IPS-18a (cell line): ENCODE measurements at regions not wholly inside any gene's neighbourhood (a gene's known extent, or its start where the extent isn't known, plus 50 kb on each side); places are given as distances from the start of the nearest gene placed in this dataset.

Experiments used
- H3K27ac ChIP-seq: one replicate; pipeline ENCODE4 v1.5.1; 2013; ENCODE audit warnings: low read length
- H3K27me3 ChIP-seq: one replicate; pipeline ENCODE4 v1.6.1; 2013; ENCODE audit warnings: mild to moderate bottlenecking, low read length; ENCODE audit not compliant: control insufficient read depth, insufficient read depth
- H3K36me3 ChIP-seq: one replicate; pipeline ENCODE4 v1.6.1; 2013; ENCODE audit warnings: low read depth, low read length; ENCODE audit not compliant: control insufficient read depth
- H3K4me1 ChIP-seq: one replicate; pipeline ENCODE4 v1.6.1; 2013; ENCODE audit warnings: low read depth, low read length; ENCODE audit not compliant: control insufficient read depth
- H3K4me3 ChIP-seq: one replicate; pipeline ENCODE4 v1.5.1; 2013; ENCODE audit warnings: low read length
- H3K9ac ChIP-seq: one replicate; pipeline ENCODE4 v1.6.1; 2013; ENCODE audit warnings: mild to moderate bottlenecking, low read length, moderate library complexity
- H3K9me3 ChIP-seq: one replicate; pipeline ENCODE4 v1.6.1; 2013; ENCODE audit warnings: low read depth, low read length; ENCODE audit not compliant: control insufficient read depth

GRCh38 chr2:120892271-120892966 is 156.8 kb downstream of the GLI2 start:
- Histone ChIP-seq H3K27ac (no peak overlapping the region), H3K36me3 (no peaks in the 10 kb centered on the region), H3K9ac (no peak overlapping the region), H3K27me3 (no peaks in the 10 kb centered on the region), H3K4me3 (peak overlapping the region; percentile 24), H3K9me3 (no peaks in the 10 kb centered on the region), H3K4me1 (peaks cover 37% of the 10 kb centered on the region)

GRCh38 chr2:120892967-120893667 is 157.4 kb downstream of the GLI2 start:
- Histone ChIP-seq H3K27me3 (no peaks in the 10 kb centered on the region), H3K4me3 (peak overlapping the region; percentile 46), H3K27ac (peak overlapping the region; percentile 61), H3K9me3 (no peaks in the 10 kb centered on the region), H3K9ac (peak overlapping the region; percentile 37), H3K4me1 (peaks cover 32% of the 10 kb centered on the region), H3K36me3 (no peaks in the 10 kb centered on the region)

- Histone ChIP-seq H3K9ac (peak overlapping the region; percentile 37), H3K9me3 (no peaks in the 10 kb centered on the region), H3K4me3 (peak overlapping the region; percentile 46), H3K27ac (peak overlapping the region; percentile 61), H3K4me1 (peaks cover 40% of the 10 kb centered on the region), H3K36me3 (no peaks in the 10 kb centered on the region), H3K27me3 (no peaks in the 10 kb centered on the region)
Observed at GRCh38 chr2:120893811-120894584, 158.3 kb downstream of the GLI2 start.

GRCh38 chr2:120894966-120895365 is 159.3 kb downstream of the GLI2 start:
- Histone ChIP-seq H3K27ac (no peak overlapping the region), H3K27me3 (no peaks in the 10 kb centered on the region), H3K36me3 (no peaks in the 10 kb centered on the region), H3K4me1 (peaks cover 49% of the 10 kb centered on the region), H3K9me3 (no peaks in the 10 kb centered on the region), H3K9ac (no peak overlapping the region), H3K4me3 (no peak overlapping the region)

GRCh38 chr2:120896126-120896525 is 160.5 kb downstream of the GLI2 start:
- Histone ChIP-seq H3K4me3 (no peak overlapping the region), H3K36me3 (no peaks in the 10 kb centered on the region), H3K27ac (no peak overlapping the region), H3K4me1 (peaks cover 61% of the 10 kb centered on the region), H3K9ac (no peak overlapping the region), H3K9me3 (no peaks in the 10 kb centered on the region), H3K27me3 (no peaks in the 10 kb centered on the region)

GRCh38 chr2:120896901-120897300 is 161.2 kb downstream of the GLI2 start:
- Histone ChIP-seq H3K9ac (no peak overlapping the region), H3K36me3 (no peaks in the 10 kb centered on the region), H3K9me3 (no peaks in the 10 kb centered on the region), H3K4me3 (no peak overlapping the region), H3K4me1 (peaks cover 65% of the 10 kb centered on the region), H3K27ac (no peak overlapping the region), H3K27me3 (no peaks in the 10 kb centered on the region)

GRCh38 chr2:120897399-120897798 is 161.7 kb downstream of the GLI2 start:
- H3K9me3 ChIP-seq = no peaks in the 10 kb centered on the region
- H3K27me3 ChIP-seq = no peaks in the 10 kb centered on the region
- no peak overlapping the region for H3K9ac ChIP-seq
- peaks cover 63% of the 10 kb centered on the region for H3K4me1 ChIP-seq
- no peak overlapping the region for H3K4me3 ChIP-seq
- no peak overlapping the region for H3K27ac ChIP-seq
- H3K36me3 ChIP-seq = no peaks in the 10 kb centered on the region

- Histone ChIP-seq H3K4me1 (peaks cover 53% of the 10 kb centered on the region), H3K4me3 (no peak overlapping the region), H3K27me3 (no peaks in the 10 kb centered on the region), H3K9ac (peak overlapping the region; percentile 4), H3K9me3 (no peaks in the 10 kb centered on the region), H3K36me3 (no peaks in the 10 kb centered on the region), H3K27ac (peak overlapping the region; percentile 18)
Observed at GRCh38 chr2:120898496-120898895, 162.8 kb downstream of the GLI2 start.

- Histone ChIP-seq H3K27ac (peak overlapping the region; percentile 18), H3K36me3 (no peaks in the 10 kb centered on the region), H3K9me3 (no peaks in the 10 kb centered on the region), H3K4me3 (no peak overlapping the region), H3K9ac (peak overlapping the region; percentile 4), H3K4me1 (peaks cover 48% of the 10 kb centered on the region), H3K27me3 (no peaks in the 10 kb centered on the region)
Observed at GRCh38 chr2:120898961-120899750, 163.5 kb downstream of the GLI2 start.

- Histone ChIP-seq H3K4me3 (no peak overlapping the region), H3K27me3 (no peaks in the 10 kb centered on the region), H3K4me1 (peaks cover 51% of the 10 kb centered on the region), H3K36me3 (no peaks in the 10 kb centered on the region), H3K9me3 (no peaks in the 10 kb centered on the region), H3K9ac (no peak overlapping the region), H3K27ac (no peak overlapping the region)
Observed at GRCh38 chr2:120899771-120900170, 164.1 kb downstream of the GLI2 start.

GRCh38 chr2:120901201-120901600 is 165.5 kb downstream of the GLI2 start:
- H3K4me1 ChIP-seq = peaks cover 49% of the 10 kb centered on the region
- no peak overlapping the region for H3K4me3 ChIP-seq
- no peaks in the 10 kb centered on the region for H3K9me3 ChIP-seq
- no peaks in the 10 kb centered on the region for H3K27me3 ChIP-seq
- H3K27ac ChIP-seq = no peak overlapping the region
- H3K9ac ChIP-seq = no peak overlapping the region
- no peaks in the 10 kb centered on the region for H3K36me3 ChIP-seq
